ENCODE measurements at regions not wholly inside any gene's neighbourhood (a gene's known extent, or its start where the extent isn't known, plus 50 kb on each side); places are given as distances from the start of the nearest gene placed in this dataset.
"Not testable (repeated sequence)": the region's sequence is repeated elsewhere in the genome, so short reads cannot be mapped to it uniquely, and the experiment has no call there.

GRCh38 chr2:180695586-180696401 is 284.6 kb upstream of the UBE2E3 start:
- DNase-seq (ENCODE audit: low read depth) = no peak

GRCh38 chr2:180694445-180695421 is 285.7 kb upstream of the UBE2E3 start:
- DNase-seq (ENCODE audit: low read depth) = no peak

- DNase-seq (ENCODE audit: low read depth) = no peak
Measured at GRCh38 chr2:180692322-180692721, 288.1 kb upstream of the UBE2E3 start.

- DNase-seq (ENCODE audit: low read depth) = not testable (repeated sequence)
Measured at GRCh38 chr2:180691855-180692223, 288.6 kb upstream of the UBE2E3 start.

GRCh38 chr2:180691186-180691854 is 289.1 kb upstream of the UBE2E3 start:
- not testable (repeated sequence) for DNase-seq (ENCODE audit: low read depth)

- DNase-seq (ENCODE audit: low read depth) = peak; percentile 11
Measured at GRCh38 chr2:180690611-180691010, 289.8 kb upstream of the UBE2E3 start.

GRCh38 chr2:180682871-180683270 is 297.5 kb upstream of the UBE2E3 start:
- no peak for DNase-seq (ENCODE audit: low read depth)

GRCh38 chr2:180679693-180680092 is 300.7 kb upstream of the UBE2E3 start:
- DNase-seq (ENCODE audit: low read depth) = no peak

- DNase-seq (ENCODE audit: low read depth) = no peak
Measured at GRCh38 chr2:180678625-180678972, 301.8 kb upstream of the UBE2E3 start.

GRCh38 chr2:180677930-180678624 is 302.3 kb upstream of the UBE2E3 start:
- no peak for DNase-seq (ENCODE audit: low read depth)

GRCh38 chr2:180677200-180677599 is 303.2 kb upstream of the UBE2E3 start:
- no peak for DNase-seq (ENCODE audit: low read depth)

GRCh38 chr2:180676520-180677025 is 303.8 kb upstream of the UBE2E3 start:
- no peak for DNase-seq (ENCODE audit: low read depth)

GRCh38 chr2:180675170-180675569 is 305.2 kb upstream of the UBE2E3 start:
- no peak for DNase-seq (ENCODE audit: low read depth)

GRCh38 chr2:180672377-180672776 is 308.0 kb upstream of the UBE2E3 start:
- DNase-seq (ENCODE audit: low read depth) = no peak

- no peak for DNase-seq (ENCODE audit: low read depth)
Measured at GRCh38 chr2:180670302-180671003, 310.0 kb upstream of the UBE2E3 start.

- DNase-seq (ENCODE audit: low read depth) = no peak
Measured at GRCh38 chr2:180669016-180669415, 311.4 kb upstream of the UBE2E3 start.

- DNase-seq (ENCODE audit: low read depth) = no peak
Measured at GRCh38 chr2:180664507-180664906, 315.9 kb upstream of the UBE2E3 start.

GRCh38 chr2:180662941-180663471 is 317.4 kb upstream of the UBE2E3 start:
- DNase-seq (ENCODE audit: low read depth) = no peak

GRCh38 chr2:180662521-180662920 is 317.9 kb upstream of the UBE2E3 start:
- no peak for DNase-seq (ENCODE audit: low read depth)

- no peak for DNase-seq (ENCODE audit: low read depth)
Measured at GRCh38 chr2:180661686-180662030, 318.7 kb upstream of the UBE2E3 start.
